ENCODE measurements at regions not wholly inside any gene's neighbourhood (a gene's known extent, or its start where the extent isn't known, plus 50 kb on each side); places are given as distances from the start of the nearest gene placed in this dataset.

GRCh38 chr2:207330912-207331311 is 165.2 kb upstream of the KLF7 start:
- H3K36me3 ChIP-seq (ENCODE audit: insufficient read depth, insufficient read length, low read length): no peaks in the 10 kb centered on the region
- H3K4me3 ChIP-seq (ENCODE audit: insufficient read length, low read depth): no peak overlapping the region
- no peaks in the 10 kb centered on the region for H3K9me3 ChIP-seq (ENCODE audit: insufficient read depth, low read length)
- TF ChIP-seq SUZ12 (IDR thresholded peaks at IDR 0.05; ENCODE audit: extremely low read depth, insufficient read depth, insufficient read length) (no peak), ZNF274 (IDR thresholded peaks at IDR 0.05; ENCODE audit: low read depth, low read length) (no peak), YY1 (IDR thresholded peaks at IDR 0.05; ENCODE audit: insufficient read depth, insufficient read length) (no peak)
- no peak for DNase-seq (ENCODE audit: low read depth, low spot score)
- no peak overlapping the region for H3K9ac ChIP-seq (ENCODE audit: insufficient read length, low read depth)
- H3K4me1 ChIP-seq (ENCODE audit: insufficient read depth, insufficient read length): peaks cover 3% of the 10 kb centered on the region
- H3K27me3 ChIP-seq (ENCODE audit: insufficient read depth, insufficient read length): no peaks in the 10 kb centered on the region

DNA sequence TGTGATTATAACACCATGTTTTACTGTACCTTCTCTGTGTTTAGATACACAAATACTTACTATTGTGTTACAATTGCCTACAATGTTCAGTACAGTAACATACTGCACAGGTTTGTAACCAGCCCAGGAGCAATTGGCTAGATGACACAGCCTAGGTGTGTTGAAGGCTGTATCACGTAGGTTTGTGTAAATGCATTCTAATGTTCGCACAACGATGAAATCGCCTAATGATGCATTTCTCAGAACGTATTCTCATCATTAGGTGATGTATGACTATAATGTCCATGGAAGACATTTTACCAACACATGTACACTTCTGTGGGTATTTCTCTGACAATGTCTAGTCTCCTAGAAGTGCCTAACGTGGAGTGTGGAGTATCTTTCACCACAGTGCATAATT is 165.9 kb upstream of the KLF7 start:
- Histone ChIP-seq H3K9ac (ENCODE audit: insufficient read length, low read depth) (no peak overlapping the region), H3K4me1 (ENCODE audit: insufficient read depth, insufficient read length) (peaks cover 3% of the 10 kb centered on the region), H3K27me3 (ENCODE audit: insufficient read depth, insufficient read length) (no peaks in the 10 kb centered on the region), H3K36me3 (ENCODE audit: insufficient read depth, insufficient read length, low read length) (no peaks in the 10 kb centered on the region), H3K9me3 (ENCODE audit: insufficient read depth, low read length) (no peaks in the 10 kb centered on the region), H3K4me3 (ENCODE audit: insufficient read length, low read depth) (no peak overlapping the region)
- no peak for TF ChIP-seq YY1 (IDR thresholded peaks at IDR 0.05; ENCODE audit: insufficient read depth, insufficient read length)
- no peak for TF ChIP-seq SUZ12 (IDR thresholded peaks at IDR 0.05; ENCODE audit: extremely low read depth, insufficient read depth, insufficient read length)
- TF ChIP-seq ZNF274 (IDR thresholded peaks at IDR 0.05; ENCODE audit: low read depth, low read length): no peak
- DNase-seq (ENCODE audit: low read depth, low spot score): no peak

DNA sequence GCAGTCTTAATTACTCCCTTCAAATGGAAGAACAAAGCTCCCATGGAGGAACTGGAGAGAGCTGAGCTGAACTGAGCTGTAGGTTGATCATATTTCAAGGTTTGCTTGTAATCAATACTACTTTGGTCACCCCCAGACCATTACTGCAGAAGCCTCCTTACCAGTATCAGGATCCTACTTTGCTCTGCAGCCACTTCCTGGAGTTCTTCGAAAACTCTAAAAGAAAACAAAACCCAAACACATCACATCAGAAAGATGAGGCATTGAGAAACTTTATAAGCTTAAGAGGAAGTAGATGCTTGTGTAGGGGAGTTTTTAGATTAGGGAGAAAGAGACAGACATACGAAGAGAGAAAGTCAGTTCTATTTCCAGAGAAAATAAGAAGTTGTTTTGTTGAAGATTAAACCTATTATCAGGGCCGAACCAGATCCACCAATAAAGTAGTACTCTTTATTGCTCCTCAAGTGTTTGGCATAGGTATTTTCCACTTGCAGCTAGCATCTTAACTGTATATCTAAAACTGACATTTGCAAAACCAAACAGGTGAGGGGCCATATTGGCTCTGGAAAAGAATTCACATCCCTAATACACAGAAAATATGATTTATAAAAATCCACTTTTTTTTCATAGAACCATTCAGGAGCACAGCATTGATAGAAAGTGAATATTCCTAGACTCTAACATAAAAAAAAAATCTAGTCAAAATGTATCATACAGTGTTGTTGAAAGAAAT is 166.9 kb upstream of the KLF7 start:
- Histone ChIP-seq H3K4me3 (ENCODE audit: insufficient read length, low read depth) (no peak overlapping the region), H3K27me3 (ENCODE audit: insufficient read depth, insufficient read length) (no peaks in the 10 kb centered on the region), H3K9ac (ENCODE audit: insufficient read length, low read depth) (no peak overlapping the region), H3K4me1 (ENCODE audit: insufficient read depth, insufficient read length) (peaks cover 3% of the 10 kb centered on the region), H3K36me3 (ENCODE audit: insufficient read depth, insufficient read length, low read length) (no peaks in the 10 kb centered on the region), H3K9me3 (ENCODE audit: insufficient read depth, low read length) (no peaks in the 10 kb centered on the region)
- TF ChIP-seq ZNF274 (IDR thresholded peaks at IDR 0.05; ENCODE audit: low read depth, low read length) (no peak), SUZ12 (IDR thresholded peaks at IDR 0.05; ENCODE audit: extremely low read depth, insufficient read depth, insufficient read length) (no peak), YY1 (IDR thresholded peaks at IDR 0.05; ENCODE audit: insufficient read depth, insufficient read length) (no peak)
- DNase-seq (ENCODE audit: low read depth, low spot score): no peak

DNA sequence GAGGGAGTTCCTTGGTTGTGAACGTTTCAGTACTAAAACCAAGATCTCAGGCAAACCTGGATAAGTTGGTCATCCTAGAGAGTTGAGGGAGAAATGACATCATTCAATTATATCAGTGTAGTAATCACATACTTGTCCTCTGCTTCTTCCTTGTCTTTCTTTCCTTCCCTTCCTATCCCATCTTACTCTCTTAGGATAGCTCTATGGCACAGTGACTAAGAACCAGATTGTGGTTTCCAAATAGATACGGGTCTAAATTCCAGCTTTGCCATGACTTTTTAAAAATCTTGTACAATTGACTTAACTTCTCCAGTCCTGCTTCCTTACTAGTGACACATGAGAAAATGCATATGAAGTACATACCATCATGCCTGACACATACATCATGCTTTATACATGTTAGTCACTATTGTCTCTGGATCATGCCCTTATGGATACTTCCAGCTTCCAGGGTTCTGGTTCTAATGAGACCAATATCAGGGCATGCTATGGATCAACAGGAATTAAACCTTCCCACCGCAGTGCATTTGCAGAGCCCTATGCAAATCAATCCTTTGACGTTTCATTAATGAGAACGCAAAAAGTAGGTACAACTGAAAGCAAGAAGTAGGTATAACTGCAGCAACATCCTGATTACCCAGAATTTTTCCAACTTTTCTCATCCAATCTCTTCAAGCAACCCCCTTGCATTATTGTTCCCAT is 168.0 kb upstream of the KLF7 start:
- Histone ChIP-seq H3K36me3 (ENCODE audit: insufficient read depth, insufficient read length, low read length) (no peaks in the 10 kb centered on the region), H3K9me3 (ENCODE audit: insufficient read depth, low read length) (no peaks in the 10 kb centered on the region), H3K27me3 (ENCODE audit: insufficient read depth, insufficient read length) (no peaks in the 10 kb centered on the region), H3K9ac (ENCODE audit: insufficient read length, low read depth) (no peak overlapping the region), H3K4me1 (ENCODE audit: insufficient read depth, insufficient read length) (peaks cover 3% of the 10 kb centered on the region), H3K4me3 (ENCODE audit: insufficient read length, low read depth) (no peak overlapping the region)
- no peak for TF ChIP-seq SUZ12 (IDR thresholded peaks at IDR 0.05; ENCODE audit: extremely low read depth, insufficient read depth, insufficient read length)
- TF ChIP-seq ZNF274 (IDR thresholded peaks at IDR 0.05; ENCODE audit: low read depth, low read length): no peak
- no peak for TF ChIP-seq YY1 (IDR thresholded peaks at IDR 0.05; ENCODE audit: insufficient read depth, insufficient read length)
- no peak for DNase-seq (ENCODE audit: low read depth, low spot score)

- Histone ChIP-seq H3K36me3 (ENCODE audit: insufficient read depth, insufficient read length, low read length) (no peaks in the 10 kb centered on the region), H3K4me3 (ENCODE audit: insufficient read length, low read depth) (no peak overlapping the region), H3K9ac (ENCODE audit: insufficient read length, low read depth) (peak overlapping the region; percentile 47), H3K9me3 (ENCODE audit: insufficient read depth, low read length) (no peaks in the 10 kb centered on the region), H3K4me1 (ENCODE audit: insufficient read depth, insufficient read length) (peaks cover 3% of the 10 kb centered on the region), H3K27me3 (ENCODE audit: insufficient read depth, insufficient read length) (no peaks in the 10 kb centered on the region)
- no peak for TF ChIP-seq ZNF274 (IDR thresholded peaks at IDR 0.05; ENCODE audit: low read depth, low read length)
- no peak for TF ChIP-seq YY1 (IDR thresholded peaks at IDR 0.05; ENCODE audit: insufficient read depth, insufficient read length)
- TF ChIP-seq SUZ12 (IDR thresholded peaks at IDR 0.05; ENCODE audit: extremely low read depth, insufficient read depth, insufficient read length): no peak
- no peak for DNase-seq (ENCODE audit: low read depth, low spot score)
These were observed 168.5 kb upstream of the KLF7 start for GRCh38 chr2:207334301-207334623.

DNA sequence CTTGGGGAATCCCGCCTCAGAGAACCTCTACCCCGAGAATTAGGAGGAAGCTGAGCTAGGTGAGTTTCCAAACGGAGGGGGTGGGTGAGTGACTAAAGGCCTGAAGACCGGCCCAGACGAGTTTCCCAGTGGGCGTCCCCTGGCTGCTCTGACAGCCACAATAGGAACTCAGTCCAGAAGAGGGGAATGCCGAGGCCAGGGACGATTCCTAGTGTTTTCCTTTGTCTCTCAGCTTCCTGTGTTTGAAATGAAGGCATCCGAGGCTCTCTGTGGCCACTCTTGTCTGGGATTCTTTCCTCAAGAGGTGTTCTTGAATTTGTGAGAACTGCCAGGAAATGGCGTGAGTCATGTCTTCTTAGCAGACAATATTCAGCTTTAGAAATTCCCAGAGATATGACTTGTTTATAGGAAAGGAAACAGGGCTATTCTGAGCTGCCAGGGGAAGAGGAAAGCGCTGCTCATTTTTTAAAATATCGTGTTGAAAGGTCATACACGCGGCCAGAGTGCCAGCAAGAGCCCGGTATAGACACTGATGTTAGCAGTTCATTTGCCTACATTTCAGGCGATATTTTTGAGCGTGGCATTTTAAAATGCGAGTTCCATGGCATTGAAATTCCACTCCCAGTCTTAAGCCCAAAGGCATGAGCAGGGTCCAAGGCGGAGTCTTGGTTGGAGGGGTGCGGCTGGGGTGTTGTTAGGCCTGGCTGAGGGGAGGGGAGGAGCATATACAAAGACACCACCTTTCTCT is 169.1 kb upstream of the KLF7 start:
- Histone ChIP-seq H3K9me3 (ENCODE audit: insufficient read depth, low read length) (no peaks in the 10 kb centered on the region), H3K36me3 (ENCODE audit: insufficient read depth, insufficient read length, low read length) (no peaks in the 10 kb centered on the region), H3K4me1 (ENCODE audit: insufficient read depth, insufficient read length) (peaks cover 3% of the 10 kb centered on the region), H3K27me3 (ENCODE audit: insufficient read depth, insufficient read length) (no peaks in the 10 kb centered on the region), H3K4me3 (ENCODE audit: insufficient read length, low read depth) (peak overlapping the region; percentile 12), H3K9ac (ENCODE audit: insufficient read length, low read depth) (peak overlapping the region; percentile 47)
- DNase-seq (ENCODE audit: low read depth, low spot score): peak; percentile 86
- no peak for TF ChIP-seq YY1 (IDR thresholded peaks at IDR 0.05; ENCODE audit: insufficient read depth, insufficient read length)
- TF ChIP-seq SUZ12 (IDR thresholded peaks at IDR 0.05; ENCODE audit: extremely low read depth, insufficient read depth, insufficient read length): no peak
- no peak for TF ChIP-seq ZNF274 (IDR thresholded peaks at IDR 0.05; ENCODE audit: low read depth, low read length)

Measured in NT2/D1 (cell line).